Kidney (tissue), 13 donors: ENCODE measurements at regions not wholly inside any gene's neighbourhood (a gene's known extent, or its start where the extent isn't known, plus 50 kb on each side); places are given as distances from the start of the nearest gene placed in this dataset.

Experiments used
- DNase-seq, 5 donors: peaks; one replicate each; pipeline ENCODE4 v3.0.0-alpha.2; 2013 to 2020
- FAIRE-seq: peaks from 2 replicates; lab custom pipeline; 2012; peaks lifted over from hg19 to GRCh38; lab: Jason Lieb, UNC
- H3K27ac ChIP-seq, 2 donors: one replicate each; pipeline ENCODE4 v1.7.0; 2013; ENCODE audit warnings: low read depth in 2 of 2, low read length in 2 of 2, inconsistent platforms in 1 of 2
- H3K27me3 ChIP-seq: one replicate; pipeline ENCODE4 v1.7.1; 2013; ENCODE audit warnings: low read length, inconsistent platforms; ENCODE audit not compliant: control insufficient read depth, insufficient read depth
- H3K36me3 ChIP-seq, 3 donors: one replicate each; pipeline versions ENCODE4 v1.7.0 to v1.7.1; 2013; ENCODE audit warnings: low read length in 3 of 3, control low read depth in 1 of 3, inconsistent platforms in 1 of 3; ENCODE audit not compliant: insufficient read depth in 3 of 3, control insufficient read depth in 2 of 3
- H3K4me1 ChIP-seq, 3 donors: one replicate each; pipeline versions ENCODE4 v1.7.0 to v1.7.1; 2013; ENCODE audit warnings: low read length in 3 of 3, inconsistent platforms in 1 of 3, low read depth in 1 of 3; ENCODE audit not compliant: control insufficient read depth in 2 of 3, insufficient read depth in 2 of 3
- H3K4me3 ChIP-seq, 3 donors: one replicate each; pipeline versions ENCODE4 v1.7.0 to v1.8.1; 2013; ENCODE audit warnings: low read length in 3 of 3, control low read depth in 1 of 3, inconsistent platforms in 1 of 3
- H3K9ac ChIP-seq, 3 donors: one replicate each; pipeline versions ENCODE4 v1.7.0 to v1.7.1; 2013; ENCODE audit warnings: low read length in 3 of 3, control low read depth in 1 of 3, inconsistent platforms in 1 of 3
- H3K9me3 ChIP-seq, 3 donors: one replicate each; pipeline versions ENCODE4 v1.7.0 to v1.7.1; 2013; ENCODE audit warnings: low read length in 3 of 3, control low read depth in 1 of 3, inconsistent platforms in 1 of 3; ENCODE audit not compliant: control insufficient read depth in 2 of 3, insufficient read depth in 1 of 3
- CTCF ChIP-seq: IDR thresholded peaks from 3 replicates; pipeline ENCODE4 v1.5.1; 2012; ENCODE audit warnings: mild to moderate bottlenecking, moderate library complexity, borderline replicate concordance; ENCODE audit not compliant: insufficient read depth; ENCODE audit errors: extremely low read depth
- intact Hi-C: fragments of 100-400 bp; cut with DNase I; formaldehyde crosslinking; loops from one replicate; pipeline ENCODE4 v1.11.1; 2022
- donor health status: control.
- donor health status: control.
- donor health status: control.
- donor health status: control.
- donor health status: control.
- donor health status: DM: yes; HTN: yes; CAD: no.
- donor health status: Normal renal cell carcinoma (clear cell type).

DNA sequence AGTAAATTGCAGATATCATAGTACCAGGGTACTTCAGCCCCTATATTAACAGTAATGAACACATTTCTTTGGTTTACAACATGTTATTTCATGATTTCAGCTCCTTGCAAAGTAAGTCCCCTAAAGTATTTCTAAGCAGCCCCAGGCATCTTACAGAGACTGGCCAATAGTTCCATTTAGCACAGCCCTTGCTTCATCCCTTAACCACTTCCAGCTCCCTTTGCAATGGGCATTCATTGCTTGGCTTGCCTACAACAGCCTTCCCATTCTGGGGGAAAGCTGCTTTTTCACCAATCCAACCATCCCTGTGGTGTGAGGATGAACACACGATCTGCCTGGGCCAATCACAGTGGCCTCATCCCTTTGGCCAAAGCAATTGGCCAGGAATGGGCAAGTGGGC, 67.2 kb upstream of the XCR1 start:
- H3K36me3 ChIP-seq: no peaks in the 10 kb centered on the region
- H3K4me3 ChIP-seq: no peak overlapping the region
- H3K27me3 ChIP-seq: no peaks in the 10 kb centered on the region
- no peak overlapping the region for H3K27ac ChIP-seq
- no peaks in the 10 kb centered on the region for H3K9me3 ChIP-seq
- H3K4me1 ChIP-seq: no peaks in the 10 kb centered on the region
- no peak for TF ChIP-seq CTCF
- DNase-seq (no peak), FAIRE-seq (no peak)
- intact Hi-C loops: loop anchor here (10.0 kb wide), 1 partner anchor 110 kb away; the partner anchor contains the start of gene CCR1
- H3K9ac ChIP-seq: no peak overlapping the region

DNA sequence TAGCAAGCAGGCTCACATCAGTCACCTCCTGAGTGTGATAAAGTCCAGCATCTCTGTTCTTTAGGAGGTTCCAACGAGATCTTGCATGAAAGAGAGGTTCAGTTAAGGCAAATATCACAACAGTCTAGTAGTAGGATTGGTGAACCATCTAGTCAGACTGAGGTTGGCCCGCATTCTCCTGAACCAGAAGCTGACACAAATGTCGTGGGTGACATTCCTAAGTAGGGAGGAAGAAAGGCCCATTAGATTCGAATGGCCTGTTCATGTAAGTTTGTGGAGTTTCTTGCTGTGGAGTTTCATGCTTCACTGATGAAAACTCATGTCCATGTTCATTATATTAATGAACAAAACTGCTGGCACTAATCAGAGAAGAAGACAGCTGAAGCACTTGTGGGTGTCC, 66.7 kb upstream of the XCR1 start:
- no peaks in the 10 kb centered on the region for H3K4me1 ChIP-seq
- no peak overlapping the region for H3K27ac ChIP-seq
- no peaks in the 10 kb centered on the region for H3K9me3 ChIP-seq
- no peak for DNase-seq
- no peaks in the 10 kb centered on the region for H3K36me3 ChIP-seq
- intact Hi-C loops: loop anchor here (10.0 kb wide), 1 partner anchor 111 kb away; the partner anchor contains the start of gene CCR1
- no peak for TF ChIP-seq CTCF
- H3K9ac ChIP-seq: no peak overlapping the region
- H3K4me3 ChIP-seq: no peak overlapping the region
- FAIRE-seq: no peak
- no peaks in the 10 kb centered on the region for H3K27me3 ChIP-seq

DNA sequence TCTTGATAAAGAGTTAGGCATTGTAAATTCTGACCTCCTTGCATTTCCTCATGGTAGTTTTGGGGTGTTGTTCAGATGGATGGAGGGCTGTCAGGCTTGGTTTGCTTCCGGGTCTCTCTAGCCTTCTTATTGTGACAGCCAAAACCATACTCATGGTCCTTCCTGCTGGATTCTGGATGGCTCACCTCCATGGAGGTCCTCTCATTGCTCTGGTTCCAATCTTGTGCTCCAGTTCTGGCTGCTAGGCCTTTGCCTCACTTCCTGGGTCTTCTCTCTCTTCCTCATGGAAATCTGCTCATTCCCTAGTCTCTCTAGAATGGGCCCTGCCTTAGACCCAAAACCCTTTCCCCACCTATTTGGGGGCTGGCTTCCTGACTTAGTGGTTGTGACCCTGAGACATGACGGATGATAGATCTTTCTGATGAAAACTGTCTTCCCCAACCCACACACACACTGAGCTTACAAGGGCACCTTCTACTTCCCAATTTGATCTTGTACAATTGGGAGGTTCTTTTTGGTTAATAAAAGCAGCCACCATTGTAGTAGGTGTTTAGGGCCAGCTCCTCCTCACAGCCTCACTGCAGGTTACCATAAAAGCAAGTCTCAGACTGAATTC, 66.2 kb upstream of the XCR1 start:
- H3K9me3 ChIP-seq: no peaks in the 10 kb centered on the region
- no peak overlapping the region for H3K27ac ChIP-seq
- DNase-seq (no peak), FAIRE-seq (no peak)
- H3K4me3 ChIP-seq: no peak overlapping the region
- no peaks in the 10 kb centered on the region for H3K36me3 ChIP-seq
- intact Hi-C loops: loop anchor here (10.0 kb wide), 1 partner anchor 111 kb away; the partner anchor contains the start of gene CCR1
- H3K27me3 ChIP-seq: no peaks in the 10 kb centered on the region
- no peaks in the 10 kb centered on the region for H3K4me1 ChIP-seq
- no peak overlapping the region for H3K9ac ChIP-seq
- TF ChIP-seq CTCF: no peak
